Limb (tissue), 2 donors: ENCODE measurements at regions not wholly inside any gene's neighbourhood (a gene's known extent, or its start where the extent isn't known, plus 50 kb on each side); places are given as distances from the start of the nearest gene placed in this dataset.
"Not testable (repeated sequence)": the region's sequence is repeated elsewhere in the genome, so short reads cannot be mapped to it uniquely, and the experiment has no call there.

ENCODE experiments used
- DNase-seq, 2 donors: peaks; one replicate each; pipeline ENCODE4 v3.0.0-alpha.2; 2016; ENCODE audit errors: extremely low spot score in 2 of 2

- DNase-seq, result not testable (repeated sequence)
Measured at GRCh38 chr4:142897518-142897917, 51.4 kb upstream of the INPP4B start.

GRCh38 chr4:142900622-142901021 lies 54.5 kb upstream of the INPP4B start:
- DNase-seq, result no peak

- DNase-seq, result no peak
Measured at GRCh38 chr4:142901166-142901662, 55.1 kb upstream of the INPP4B start.

- not testable (repeated sequence) for DNase-seq
Measured at GRCh38 chr4:142903617-142904016, 57.5 kb upstream of the INPP4B start.

- DNase-seq, result peak in 1 of 2 donors; percentile 42
Measured at GRCh38 chr4:142909908-142910307, 63.8 kb upstream of the INPP4B start.

GRCh38 chr4:142913034-142913433 lies 66.9 kb upstream of the INPP4B start:
- DNase-seq, result no peak

GRCh38 chr4:142913461-142914030 lies 67.4 kb upstream of the INPP4B start:
- DNase-seq, result no peak

- DNase-seq, result no peak
Measured at GRCh38 chr4:142917678-142918077, 71.6 kb upstream of the INPP4B start.

GRCh38 chr4:142922720-142923119 lies 76.6 kb upstream of the INPP4B start:
- no peak for DNase-seq

- DNase-seq, result no peak
Measured at GRCh38 chr4:142923619-142924018, 77.5 kb upstream of the INPP4B start.

- no peak for DNase-seq
Measured at GRCh38 chr4:142925161-142925560, 79.1 kb upstream of the INPP4B start.

- no peak for DNase-seq
Measured at GRCh38 chr4:142927721-142928120, 81.6 kb upstream of the INPP4B start.

GRCh38 chr4:142929526-142929925 lies 83.4 kb upstream of the INPP4B start:
- no peak for DNase-seq

- no peak for DNase-seq
Measured at GRCh38 chr4:142933207-142933606, 87.1 kb upstream of the INPP4B start.

- peak in 1 of 2 donors; percentile 47 for DNase-seq
Measured at GRCh38 chr4:142940425-142941330, 94.6 kb upstream of the INPP4B start.

GRCh38 chr4:142944565-142944964 lies 98.5 kb upstream of the INPP4B start:
- DNase-seq, result no peak

GRCh38 chr4:142952821-142953580 lies 106.9 kb upstream of the INPP4B start:
- DNase-seq, result peak in 1 of 2 donors; percentile 52

- no peak for DNase-seq
Measured at GRCh38 chr4:142954415-142954814, 108.3 kb upstream of the INPP4B start.

- DNase-seq, result no peak
Measured at GRCh38 chr4:142955501-142955900, 109.4 kb upstream of the INPP4B start.

GRCh38 chr4:142959173-142959572 lies 113.1 kb upstream of the INPP4B start:
- DNase-seq, result peak in 1 of 2 donors; percentile 68

GRCh38 chr4:142960126-142960525 lies 114.0 kb upstream of the INPP4B start:
- DNase-seq, result peak in 1 of 2 donors; percentile 71
